GM18907 (cell line): ENCODE measurements at regions not wholly inside any gene's neighbourhood (a gene's known extent, or its start where the extent isn't known, plus 50 kb on each side); places are given as distances from the start of the nearest gene placed in this dataset.
"Not testable (repeated sequence)": the region's sequence is repeated elsewhere in the genome, so short reads cannot be mapped to it uniquely, and the experiment has no call there.

Experiments
- ATAC-seq: cut with Tn5 transposase; IDR thresholded peaks from one replicate; pipeline ENCODE4 v1.9.1; 2021; ENCODE audit warnings: mild to moderate bottlenecking, moderate library complexity; ENCODE audit not compliant: unreplicated experiment

- no peak for ATAC-seq
Measured at GRCh38 chr9:129440435-129441186, 180.3 kb downstream of the C9orf50 start.

- no peak for ATAC-seq
Measured at GRCh38 chr9:129439242-129439641, 181.7 kb downstream of the C9orf50 start.

GRCh38 chr9:129437626-129438323 lies 183.1 kb downstream of the C9orf50 start:
- no peak for ATAC-seq

GRCh38 chr9:129436751-129437625 lies 183.9 kb downstream of the C9orf50 start:
- ATAC-seq = no peak

GRCh38 chr9:129435988-129436717 lies 184.7 kb downstream of the C9orf50 start:
- no peak for ATAC-seq

GRCh38 chr9:129435291-129435690 lies 185.6 kb downstream of the C9orf50 start:
- ATAC-seq = no peak

GRCh38 chr9:129434187-129434586 lies 186.7 kb downstream of the C9orf50 start:
- no peak for ATAC-seq

GRCh38 chr9:129432297-129433154 lies 188.4 kb downstream of the C9orf50 start:
- no peak for ATAC-seq

GRCh38 chr9:129430940-129431643 lies 189.8 kb downstream of the C9orf50 start:
- ATAC-seq = no peak

GRCh38 chr9:129428864-129429577 lies 191.9 kb downstream of the C9orf50 start:
- ATAC-seq = no peak

- no peak for ATAC-seq
Measured at GRCh38 chr9:129427149-129427548, 193.8 kb downstream of the C9orf50 start.

GRCh38 chr9:129423755-129424154 lies 197.1 kb downstream of the C9orf50 start:
- ATAC-seq = not testable (repeated sequence)

- no peak for ATAC-seq
Measured at GRCh38 chr9:129423216-129423615, 197.7 kb downstream of the C9orf50 start.

- ATAC-seq = no peak
Measured at GRCh38 chr9:129422843-129423192, 198.1 kb downstream of the C9orf50 start.

GRCh38 chr9:129422032-129422842 lies 198.7 kb downstream of the C9orf50 start:
- ATAC-seq = no peak

- no peak for ATAC-seq
Measured at GRCh38 chr9:129421371-129421770, 199.5 kb downstream of the C9orf50 start.

- ATAC-seq = no peak
Measured at GRCh38 chr9:129420721-129421120, 200.2 kb downstream of the C9orf50 start.

- no peak for ATAC-seq
Measured at GRCh38 chr9:129419382-129419899, 201.5 kb downstream of the C9orf50 start.
